HG03378 (cell line): ENCODE measurements at regions not wholly inside any gene's neighbourhood (a gene's known extent, or its start where the extent isn't known, plus 50 kb on each side); places are given as distances from the start of the nearest gene placed in this dataset.
"Not testable (repeated sequence)": the region's sequence is repeated elsewhere in the genome, so short reads cannot be mapped to it uniquely, and the experiment has no call there.

Source experiments
- ATAC-seq: cut with Tn5 transposase; IDR thresholded peaks from one replicate; pipeline ENCODE4 v1.9.1; 2021; ENCODE audit warnings: mild to moderate bottlenecking, moderate library complexity; ENCODE audit not compliant: unreplicated experiment

DNA sequence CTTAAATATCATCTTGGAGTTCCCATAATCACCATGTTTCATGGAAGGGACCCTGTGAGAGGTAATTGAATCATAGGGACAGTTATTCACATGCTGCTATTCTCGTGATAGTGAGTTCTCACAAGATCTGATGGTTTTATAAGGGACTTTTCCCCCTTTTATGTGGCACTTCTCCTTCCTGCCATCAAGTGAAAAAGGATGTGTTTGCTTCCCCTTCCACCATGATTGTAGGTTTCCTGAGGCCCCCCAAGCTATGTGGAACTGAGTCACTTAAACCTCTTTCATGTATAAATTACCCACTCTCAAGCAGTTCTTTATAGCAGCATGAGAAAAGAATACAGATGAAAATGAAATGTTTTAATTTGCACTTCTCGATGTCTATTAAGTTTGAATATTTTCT, 112.0 kb downstream of the ZNF648 start:
- ATAC-seq: no peak

DNA sequence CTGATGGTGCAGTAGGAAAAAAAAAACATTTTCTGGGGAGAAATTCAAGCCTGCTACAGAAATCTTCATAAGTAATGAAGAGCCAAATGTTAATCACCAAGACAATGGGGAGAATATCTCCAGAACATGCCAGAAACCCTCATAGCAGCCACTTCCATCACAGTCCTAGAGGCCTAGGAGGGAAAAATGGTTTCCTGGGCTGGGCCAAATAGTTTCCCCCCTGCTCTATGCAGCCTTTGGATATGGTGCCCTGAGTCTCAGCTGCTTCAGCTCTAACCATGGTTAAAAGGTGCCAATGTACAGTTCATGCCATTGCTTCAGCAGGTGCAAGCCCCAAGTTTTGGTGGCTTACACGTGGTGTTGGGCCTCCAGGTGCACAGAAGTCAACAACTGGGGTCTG, 113.1 kb downstream of the ZNF648 start:
- no peak for ATAC-seq

DNA sequence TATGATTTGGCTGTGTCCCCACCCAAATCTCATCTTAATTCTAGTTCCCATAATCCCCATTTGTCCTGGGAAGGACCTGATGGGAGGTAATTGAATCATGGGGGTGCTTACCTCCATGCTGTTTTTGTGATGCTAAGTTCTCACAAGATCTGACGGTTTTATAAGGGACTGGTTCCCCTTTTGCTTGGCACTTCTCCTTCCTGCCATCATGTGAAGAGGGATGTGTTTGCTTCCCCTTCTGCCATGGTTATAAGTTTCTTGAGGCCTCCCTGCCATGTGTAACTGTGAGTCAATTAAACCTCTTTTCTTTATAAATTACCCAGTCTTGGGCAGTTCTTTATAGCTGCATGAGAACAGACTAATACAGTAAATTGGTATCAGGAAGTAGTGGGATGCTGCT, 114.1 kb downstream of the ZNF648 start:
- ATAC-seq: no peak

- peak; percentile 83 for ATAC-seq
Measured at GRCh38 chr1:181936768-181937581, 124.5 kb downstream of the ZNF648 start.

DNA sequence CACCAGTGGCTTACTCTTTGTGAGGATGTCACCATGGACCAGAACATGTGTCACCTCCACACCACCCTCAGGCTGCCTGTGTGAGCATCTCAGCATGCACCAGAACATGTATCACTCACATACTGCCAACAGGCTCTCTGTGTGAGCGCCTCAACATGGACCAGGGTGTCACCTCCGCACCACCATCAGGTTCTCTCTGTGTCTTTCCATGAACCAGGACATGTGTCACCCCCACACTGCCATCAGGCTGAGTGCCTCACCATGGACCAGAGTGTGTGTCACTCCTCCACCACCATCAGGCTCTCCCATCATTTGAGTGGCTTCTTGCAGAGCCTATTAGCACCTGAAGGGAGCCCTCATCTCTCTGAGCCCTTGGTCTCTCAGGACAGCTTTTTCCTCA, 125.2 kb downstream of the ZNF648 start:
- ATAC-seq: peak; percentile 30

- no peak for ATAC-seq
Measured at GRCh38 chr1:181931873-181932272, 129.6 kb downstream of the ZNF648 start.

GRCh38 chr1:181930187-181930586, 131.3 kb downstream of the ZNF648 start:
- ATAC-seq: no peak

DNA sequence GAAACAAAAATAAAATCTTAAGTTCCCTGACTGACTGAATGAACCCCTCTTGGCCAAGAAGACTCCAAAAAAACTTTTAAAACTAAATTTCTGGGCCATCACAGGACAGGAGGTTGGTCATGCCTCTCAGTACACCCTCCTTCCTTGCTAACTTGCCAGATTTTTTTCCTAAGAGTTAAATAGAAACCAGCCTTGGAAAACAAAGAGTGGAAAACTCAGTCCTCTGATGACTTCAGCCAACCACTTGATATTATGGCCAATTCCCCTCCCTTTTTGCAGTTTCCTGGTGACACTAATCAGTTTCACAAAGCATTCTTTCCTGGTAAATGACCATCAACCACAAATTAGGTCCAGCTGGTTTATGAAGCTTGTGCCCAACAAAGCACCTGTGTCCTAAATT, 134.8 kb downstream of the ZNF648 start:
- ATAC-seq: no peak

DNA sequence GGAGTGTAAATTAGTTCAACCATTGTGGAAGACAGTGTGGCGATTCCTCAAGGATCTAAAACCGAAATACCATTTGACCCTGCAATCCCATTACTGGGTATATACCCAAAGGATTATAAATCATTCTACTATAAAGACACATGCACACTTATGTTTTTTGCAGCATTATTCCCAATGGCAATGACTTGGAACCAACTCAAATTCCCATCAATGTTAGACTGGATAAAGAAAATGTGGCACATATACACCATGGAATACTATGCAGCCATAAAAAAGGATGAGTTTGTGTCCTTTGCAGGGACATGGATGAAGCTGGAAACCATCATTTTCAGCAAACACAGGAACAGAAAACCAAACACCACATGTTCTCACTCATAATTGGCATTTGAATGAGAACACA, 137.5 kb downstream of the ZNF648 start:
- ATAC-seq: not testable (repeated sequence)

DNA sequence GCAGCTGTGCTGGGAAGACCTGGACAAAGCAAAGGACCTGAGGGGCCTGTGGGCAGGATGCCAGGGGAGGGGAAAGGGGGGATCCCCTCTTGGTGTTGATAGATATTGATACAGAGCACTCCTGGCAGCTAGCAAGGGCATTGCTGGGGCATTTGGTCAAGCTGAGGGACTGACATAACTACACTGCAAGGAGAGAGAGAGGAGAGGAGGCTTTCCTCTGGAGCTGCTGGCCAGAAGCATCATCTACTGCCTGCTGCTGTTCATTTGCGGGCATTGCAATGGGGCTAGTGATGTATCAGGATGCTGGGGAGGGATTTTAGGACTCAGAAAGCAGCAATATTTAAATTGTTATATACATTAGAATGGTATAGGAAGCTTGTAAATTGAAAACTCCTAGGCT, 142.0 kb downstream of the ZNF648 start:
- no peak for ATAC-seq

DNA sequence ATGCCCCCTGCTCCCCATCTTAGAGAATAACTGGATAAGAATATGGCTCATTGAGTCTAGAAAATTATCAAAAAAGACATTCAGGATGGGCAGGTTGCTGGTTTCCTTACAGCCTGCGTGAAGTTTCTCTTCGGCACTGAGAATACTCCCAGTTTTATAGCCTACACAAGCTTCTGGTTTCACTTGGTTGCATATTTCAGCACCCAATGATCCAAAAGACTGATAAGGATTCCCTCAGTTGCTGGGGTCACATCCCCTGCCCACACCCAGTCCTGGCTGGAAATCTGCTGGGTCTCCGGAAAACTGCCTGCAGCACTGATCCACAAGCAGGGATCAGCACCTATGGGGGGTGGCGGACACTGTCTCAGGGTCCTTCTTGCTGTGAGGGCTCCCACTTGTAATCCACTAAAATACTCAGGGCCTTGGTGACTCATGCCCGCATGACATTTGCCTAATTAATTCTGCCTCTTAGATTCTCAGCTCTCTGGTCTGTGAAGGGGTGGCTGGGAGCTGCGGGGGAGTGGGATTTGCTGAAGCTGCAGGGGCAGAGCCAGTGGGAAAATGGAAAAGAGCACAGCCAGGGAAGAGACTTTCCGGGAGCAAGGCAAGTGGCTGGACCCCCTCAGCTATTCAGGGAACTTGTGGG, 142.5 kb downstream of the ZNF648 start:
- no peak for ATAC-seq

GRCh38 chr1:181911715-181912114, 149.8 kb downstream of the ZNF648 start:
- ATAC-seq: no peak

GRCh38 chr1:181910905-181911304, 150.6 kb downstream of the ZNF648 start:
- no peak for ATAC-seq

- no peak for ATAC-seq
Measured at GRCh38 chr1:181909010-181909409, 152.5 kb downstream of the ZNF648 start.

GRCh38 chr1:181906631-181907030, 154.9 kb downstream of the ZNF648 start:
- ATAC-seq: no peak

- no peak for ATAC-seq
Measured at GRCh38 chr1:181905944-181906597, 155.4 kb downstream of the ZNF648 start.

DNA sequence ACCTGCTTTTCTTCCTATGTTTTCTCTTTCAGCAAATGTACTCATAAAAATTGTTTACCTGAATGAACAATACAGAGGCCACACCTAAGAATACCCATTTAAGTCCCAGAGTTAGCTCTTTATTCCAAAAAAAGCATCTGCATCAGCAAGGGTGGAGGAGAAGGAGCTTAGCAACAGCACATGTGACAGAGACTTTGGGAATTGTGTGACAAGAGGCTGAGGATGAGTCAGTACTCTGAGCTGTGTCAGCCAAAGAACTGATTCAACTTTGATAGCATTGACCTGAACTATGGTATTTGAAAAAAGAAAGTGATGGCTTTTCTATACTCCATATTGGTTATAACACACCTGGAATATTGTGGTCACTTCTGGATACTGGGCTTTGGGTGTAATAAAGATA, 162.7 kb downstream of the ZNF648 start:
- ATAC-seq: no peak

DNA sequence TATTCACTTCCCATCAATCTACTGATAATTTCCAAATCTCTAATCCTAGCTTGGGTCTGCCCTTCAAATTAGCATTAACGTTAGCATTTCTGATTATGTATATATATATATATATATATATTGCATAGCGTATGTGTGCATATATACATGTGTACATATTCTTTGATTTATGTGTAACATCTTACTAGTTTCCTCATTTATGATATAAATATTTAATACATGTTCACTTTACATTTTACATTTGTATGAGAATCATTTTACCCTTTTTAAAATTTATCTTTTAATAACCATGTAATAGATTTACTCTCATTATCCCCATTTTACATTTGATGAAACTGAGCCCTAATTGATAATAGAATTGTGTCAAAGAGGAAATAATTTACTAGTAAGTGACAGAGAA, 164.7 kb downstream of the ZNF648 start:
- ATAC-seq: no peak

GRCh38 chr1:181894439-181894859, 167.1 kb downstream of the ZNF648 start:
- ATAC-seq: no peak

DNA sequence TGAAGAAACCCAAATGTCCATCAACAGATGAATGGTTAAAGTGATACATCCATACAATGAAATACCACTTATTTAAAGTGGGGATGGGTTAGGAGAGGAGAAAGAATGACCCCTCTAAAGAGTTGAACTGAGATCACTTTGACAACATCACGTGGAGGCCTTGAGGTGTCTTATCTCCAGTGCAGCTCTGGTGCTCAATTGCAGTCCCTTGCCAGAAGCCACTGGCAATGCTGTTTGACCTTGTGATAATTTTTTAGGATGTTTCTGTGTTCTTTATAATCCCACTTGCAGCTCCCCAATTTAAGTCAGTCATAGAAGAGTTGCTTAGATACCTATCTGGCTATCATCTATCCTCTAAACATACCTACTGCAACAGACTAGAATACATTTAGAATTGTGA, 167.6 kb downstream of the ZNF648 start:
- ATAC-seq: no peak

GRCh38 chr1:181893150-181893549, 168.4 kb downstream of the ZNF648 start:
- not testable (repeated sequence) for ATAC-seq

DNA sequence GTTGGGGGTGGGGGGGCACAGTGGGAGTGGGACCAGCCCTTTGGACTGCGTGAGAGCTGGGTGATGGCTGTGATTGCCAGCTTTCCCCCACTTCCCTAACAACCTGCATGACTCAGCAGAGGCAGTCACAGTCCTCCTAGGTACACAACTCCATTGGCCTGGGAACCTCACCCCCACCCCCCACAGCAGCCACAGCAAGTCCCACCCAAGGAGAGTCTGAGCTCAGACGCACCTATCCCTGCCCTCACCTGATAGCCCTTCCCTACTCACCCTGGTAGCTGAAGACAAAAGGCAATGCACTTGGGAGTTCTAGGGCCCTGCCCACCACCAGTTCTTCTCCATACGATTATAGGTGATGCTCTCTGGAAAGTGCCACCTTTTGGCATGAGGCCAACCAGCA, 188.9 kb downstream of the ZNF648 start:
- no peak for ATAC-seq
